Fibroblast of the conjunctiva (primary cell): ENCODE measurements at regions not wholly inside any gene's neighbourhood (a gene's known extent, or its start where the extent isn't known, plus 50 kb on each side); places are given as distances from the start of the nearest gene placed in this dataset.

Source experiments
- DNase-seq: peaks from one replicate; pipeline ENCODE4 v3.0.0-alpha.2; 2010; ENCODE audit warnings: low read depth

GRCh38 chr3:82287562-82287961 is 526.1 kb upstream of the GBE1 start:
- no peak for DNase-seq

GRCh38 chr3:82281205-82281604 is 519.8 kb upstream of the GBE1 start:
- DNase-seq, result no peak

GRCh38 chr3:82276992-82277391 is 515.5 kb upstream of the GBE1 start:
- DNase-seq, result no peak

GRCh38 chr3:82274897-82275296 is 513.5 kb upstream of the GBE1 start:
- DNase-seq, result no peak

- DNase-seq, result no peak
Observed at GRCh38 chr3:82265747-82266146, 504.3 kb upstream of the GBE1 start.

- no peak for DNase-seq
Observed at GRCh38 chr3:82262193-82262592, 500.7 kb upstream of the GBE1 start.

DNA sequence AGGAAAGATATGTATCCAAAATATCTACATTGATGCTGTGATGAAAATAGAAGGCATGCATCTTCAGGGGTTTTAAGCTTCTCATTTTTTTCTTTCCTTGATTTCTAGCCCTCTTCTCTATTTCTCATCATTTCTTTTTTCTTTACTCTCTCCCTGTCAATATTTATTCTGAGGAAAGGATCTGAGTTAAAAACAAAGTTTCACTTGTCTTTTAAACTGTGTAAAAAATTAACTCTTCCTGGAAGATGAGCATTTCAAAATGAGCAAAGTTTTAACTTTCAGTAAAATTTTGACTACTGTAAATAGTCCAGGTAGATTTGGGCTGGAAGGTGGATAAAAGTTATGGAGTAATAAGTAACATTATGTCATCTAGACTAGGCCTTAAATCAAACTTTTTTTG is 500.2 kb upstream of the GBE1 start:
- no peak for DNase-seq

GRCh38 chr3:82261013-82261412 is 499.6 kb upstream of the GBE1 start:
- DNase-seq, result no peak

GRCh38 chr3:82259994-82260393 is 498.5 kb upstream of the GBE1 start:
- DNase-seq, result no peak

DNA sequence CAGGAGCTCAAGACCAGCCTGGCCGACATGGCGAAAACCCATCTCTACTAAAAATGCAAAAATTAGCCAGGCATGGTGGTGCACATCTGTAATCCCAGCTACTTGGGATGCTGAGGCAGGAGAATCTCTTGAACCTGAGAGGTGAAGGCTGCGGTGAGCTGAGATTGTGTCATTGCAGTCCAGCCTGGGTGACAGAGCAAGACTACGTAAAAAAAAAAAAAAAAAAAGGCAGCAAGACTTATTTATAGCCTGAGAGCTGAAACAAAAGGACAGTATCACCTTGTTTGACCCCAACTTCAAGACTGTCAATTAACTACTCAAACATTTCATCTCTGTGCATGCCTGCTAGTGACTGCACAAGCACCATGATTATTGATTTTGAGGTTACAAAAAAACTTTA is 478.9 kb upstream of the GBE1 start:
- no peak for DNase-seq

DNA sequence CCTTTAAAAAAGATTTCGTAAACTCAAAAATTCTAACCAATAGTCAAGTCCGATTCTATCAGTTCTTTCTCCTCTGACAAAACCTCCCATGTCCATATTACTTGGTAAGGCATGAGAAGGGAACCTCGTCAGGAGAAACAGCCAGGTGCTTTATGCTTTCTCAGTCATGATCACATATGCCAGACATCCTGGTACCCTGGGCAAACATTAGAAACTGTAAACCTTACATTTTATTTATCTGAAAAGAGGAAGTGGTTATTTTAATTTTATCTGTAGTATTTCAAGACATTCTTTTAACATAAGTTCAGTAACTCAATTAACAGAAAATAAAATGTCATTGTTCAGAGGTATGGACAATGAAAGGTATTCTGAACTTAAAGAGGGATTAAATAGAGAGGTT is 474.8 kb upstream of the GBE1 start:
- no peak for DNase-seq

- no peak for DNase-seq
Observed at GRCh38 chr3:82229397-82229796, 468.0 kb upstream of the GBE1 start.

DNA sequence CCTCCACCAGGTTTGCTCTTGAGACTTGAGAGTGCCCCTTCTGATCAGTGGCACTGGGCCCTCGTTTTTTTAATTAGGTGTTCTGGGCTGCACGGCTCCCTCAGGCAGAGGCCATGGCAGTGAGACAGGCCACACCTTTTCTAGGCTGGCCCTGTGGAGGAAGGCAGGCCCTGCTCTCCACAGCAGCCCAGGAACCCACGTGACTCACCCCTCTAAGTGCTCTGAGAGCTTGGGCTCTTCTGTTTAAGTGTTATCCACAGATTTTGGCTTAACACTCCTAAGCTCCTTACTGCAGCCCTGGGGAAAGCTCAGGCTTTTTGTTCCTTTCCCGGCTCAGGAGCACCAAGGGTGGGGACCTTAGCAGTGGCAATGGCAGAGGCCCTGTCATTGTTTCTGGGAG is 463.2 kb upstream of the GBE1 start:
- no peak for DNase-seq

DNA sequence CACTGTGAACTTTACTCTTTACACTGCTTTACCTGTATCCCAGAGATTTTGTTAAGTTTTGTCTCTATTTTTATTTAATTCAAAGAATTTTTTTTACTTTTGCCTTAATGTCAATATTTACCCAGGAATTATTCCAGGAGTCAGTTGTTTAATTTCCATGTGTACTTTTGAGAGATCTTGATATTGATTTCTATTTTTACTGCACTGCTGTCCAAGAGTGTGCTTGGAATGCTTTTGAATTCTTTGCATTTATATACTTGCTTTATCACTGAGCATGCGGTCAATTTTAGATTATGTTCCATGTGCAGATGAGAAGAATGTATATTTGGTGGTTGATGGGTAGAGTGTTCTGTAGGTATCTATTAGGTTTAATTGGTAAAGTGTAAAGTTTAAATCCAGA is 461.0 kb upstream of the GBE1 start:
- no peak for DNase-seq

DNA sequence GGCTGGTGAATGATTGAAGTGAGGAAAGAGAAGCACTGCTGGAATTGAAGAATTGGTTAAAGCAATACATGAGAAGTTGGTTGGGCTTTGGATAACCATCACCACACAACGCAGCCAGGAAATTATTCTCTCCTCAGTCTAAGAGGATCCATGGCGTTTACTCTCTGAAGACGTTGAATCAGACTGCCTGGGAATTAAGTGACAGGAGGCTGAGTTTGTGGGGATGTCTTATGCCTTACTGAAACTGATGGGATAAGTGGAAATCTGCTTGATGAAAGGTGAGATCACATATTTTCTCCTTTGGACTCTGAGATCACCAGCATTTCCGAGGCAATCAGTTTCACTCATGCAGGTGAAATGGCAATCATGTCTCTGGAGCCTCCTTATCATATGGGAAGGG is 456.1 kb upstream of the GBE1 start:
- no peak for DNase-seq

DNA sequence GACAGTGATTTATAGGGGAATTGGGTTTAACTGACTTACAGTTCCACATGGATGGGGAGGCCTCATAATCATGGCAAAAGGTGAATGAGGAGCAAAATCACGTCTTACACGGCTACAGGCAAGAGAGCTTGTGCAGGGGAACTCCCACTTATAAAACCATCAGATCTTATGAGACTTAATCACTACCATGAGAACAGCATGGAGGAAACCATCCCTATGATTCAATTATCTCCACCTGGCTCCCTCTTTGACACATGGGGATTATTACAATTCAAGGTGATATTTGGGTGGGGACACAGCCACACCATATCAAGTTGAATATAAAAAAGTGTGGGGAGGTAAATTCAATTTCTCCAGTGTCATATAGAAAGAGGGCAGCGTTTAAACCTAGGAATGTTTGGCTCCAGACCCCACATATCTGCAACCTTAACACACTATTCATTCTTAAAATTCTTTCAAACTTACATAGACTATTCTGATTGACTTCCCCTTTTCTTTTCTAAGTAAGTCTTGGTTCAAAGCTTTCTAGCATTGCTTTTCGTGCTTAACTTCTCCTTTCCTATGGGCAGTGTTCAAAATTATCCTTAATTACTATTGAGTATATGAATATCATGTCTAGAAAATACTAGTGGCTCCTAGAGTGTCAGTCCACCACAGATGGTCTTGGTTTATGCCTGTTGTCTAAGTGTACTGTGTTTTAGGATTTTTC is 446.7 kb upstream of the GBE1 start:
- DNase-seq, result no peak

DNA sequence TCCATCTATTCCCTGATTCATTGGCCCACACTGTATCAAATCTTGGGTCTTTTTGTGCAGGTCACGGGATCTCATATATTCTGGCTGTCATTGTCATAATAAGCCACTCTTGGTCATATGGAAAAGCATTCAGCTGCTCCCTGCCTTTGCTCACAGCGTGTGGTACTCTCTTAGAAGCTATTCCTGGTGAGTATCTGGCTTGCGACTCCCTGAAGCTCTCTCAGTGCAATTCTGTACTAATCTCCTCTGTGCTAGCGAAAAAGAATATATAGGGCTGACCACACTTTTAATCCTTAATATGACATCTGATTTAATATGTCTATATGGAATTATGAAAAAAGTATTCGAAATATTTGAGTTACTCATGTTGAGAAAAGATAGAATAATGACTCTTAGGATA is 440.8 kb upstream of the GBE1 start:
- no peak for DNase-seq

GRCh38 chr3:82201316-82201715 is 439.9 kb upstream of the GBE1 start:
- DNase-seq, result no peak

DNA sequence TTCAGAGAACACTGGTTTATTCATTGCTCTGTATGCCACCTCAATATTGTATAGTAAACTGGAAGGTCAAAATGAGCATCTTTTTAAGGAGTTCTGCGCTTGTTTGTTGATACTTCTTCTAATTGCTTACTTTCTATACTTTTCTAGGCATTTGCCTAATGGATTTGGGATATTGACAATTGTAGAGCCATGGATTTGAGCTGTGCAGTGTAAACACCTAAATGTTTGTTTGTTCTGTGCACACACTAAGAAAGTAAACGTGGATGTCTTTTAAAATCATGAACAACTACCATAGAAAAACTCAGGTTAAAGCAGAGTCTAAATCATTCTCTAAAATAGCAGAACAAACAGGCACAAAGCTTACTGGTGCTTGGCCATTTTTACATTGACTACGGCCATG is 436.6 kb upstream of the GBE1 start:
- no peak for DNase-seq

- no peak for DNase-seq
Observed at GRCh38 chr3:82196645-82197044, 435.2 kb upstream of the GBE1 start.

GRCh38 chr3:82194870-82195269 is 433.4 kb upstream of the GBE1 start:
- no peak for DNase-seq

DNA sequence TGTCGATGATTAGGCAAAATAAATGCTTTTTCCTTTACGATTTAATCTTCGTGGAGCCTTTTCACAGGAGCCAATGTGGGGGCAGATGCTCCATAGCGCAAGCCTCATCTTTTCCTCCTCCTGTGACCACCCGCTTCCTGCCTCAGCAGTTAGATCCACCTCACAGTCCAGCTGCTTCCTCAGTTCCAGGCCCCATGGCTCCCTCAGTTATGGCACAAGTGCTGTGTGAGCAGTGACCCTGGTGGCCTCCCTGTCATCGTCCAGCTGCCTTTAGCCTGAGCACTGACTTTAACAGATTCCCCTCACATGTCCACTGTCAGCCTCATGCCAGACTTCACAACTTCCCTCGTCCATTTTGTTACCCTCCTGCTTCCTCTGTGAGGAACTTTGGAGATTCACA is 424.6 kb upstream of the GBE1 start:
- no peak for DNase-seq

DNA sequence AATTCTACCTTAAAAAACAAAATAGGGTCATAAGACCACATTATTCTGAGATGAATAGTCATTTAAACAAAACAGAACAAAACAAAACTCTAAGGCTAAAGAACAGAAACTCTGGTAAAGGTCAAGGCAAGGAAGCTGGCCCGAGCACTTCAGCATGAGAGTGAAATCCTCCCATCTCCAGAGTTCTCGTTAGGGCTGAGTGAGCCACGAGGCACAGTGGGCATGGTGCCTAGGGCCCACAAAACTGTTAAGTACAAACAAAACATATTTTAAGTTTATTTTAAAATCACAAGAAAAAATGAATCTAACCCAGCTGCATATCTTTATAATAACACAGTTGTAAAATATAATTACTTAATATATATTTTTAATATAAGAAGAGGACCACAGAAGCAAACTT is 417.8 kb upstream of the GBE1 start:
- DNase-seq, result no peak

GRCh38 chr3:82178291-82178690 is 416.8 kb upstream of the GBE1 start:
- no peak for DNase-seq

- no peak for DNase-seq
Observed at GRCh38 chr3:82177774-82178173, 416.3 kb upstream of the GBE1 start.
